ENCODE measurements at regions not wholly inside any gene's neighbourhood (a gene's known extent, or its start where the extent isn't known, plus 50 kb on each side); places are given as distances from the start of the nearest gene placed in this dataset.
"Not testable (repeated sequence)": the region's sequence is repeated elsewhere in the genome, so short reads cannot be mapped to it uniquely, and the experiment has no call there.

- no peak for TF ChIP-seq CTCF (IDR thresholded peaks at IDR 0.05)
- Mint-ChIP-seq H3K9me3 (ENCODE audit: unreplicated experiment) (peaks cover 5% of the 10 kb centered on the region), H3K36me3 (ENCODE audit: unreplicated experiment) (no peaks in the 10 kb centered on the region), H3K4me3 (ENCODE audit: unreplicated experiment) (no peak overlapping the region), H3K4me1 (ENCODE audit: unreplicated experiment) (no peaks in the 10 kb centered on the region), H3K27me3 (ENCODE audit: unreplicated experiment) (no peaks in the 10 kb centered on the region), H3K27ac (ENCODE audit: unreplicated experiment) (no peak overlapping the region)
- DNase-seq (ENCODE audit: extremely low spot score, unreplicated experiment), result peak; percentile 80
Observed at GRCh38 chr6:169858935-169859351, 107.5 kb downstream of the ERMARD start.

- Mint-ChIP-seq H3K36me3 (ENCODE audit: unreplicated experiment) (no peaks in the 10 kb centered on the region), H3K27me3 (ENCODE audit: unreplicated experiment) (no peaks in the 10 kb centered on the region), H3K27ac (ENCODE audit: unreplicated experiment) (no peak overlapping the region), H3K4me3 (ENCODE audit: unreplicated experiment) (no peak overlapping the region), H3K9me3 (ENCODE audit: unreplicated experiment) (peaks cover under 1% of the 10 kb centered on the region), H3K4me1 (ENCODE audit: unreplicated experiment) (no peaks in the 10 kb centered on the region)
- DNase-seq (ENCODE audit: extremely low spot score, unreplicated experiment), result peak; percentile 80
- no peak for TF ChIP-seq CTCF (IDR thresholded peaks at IDR 0.05)
Observed at GRCh38 chr6:169858293-169858934, 107.0 kb downstream of the ERMARD start.

GRCh38 chr6:169857343-169858292 is 106.2 kb downstream of the ERMARD start:
- H3K27me3 Mint-ChIP-seq (ENCODE audit: unreplicated experiment), result no peaks in the 10 kb centered on the region
- no peak for TF ChIP-seq CTCF (IDR thresholded peaks at IDR 0.05)
- H3K36me3 Mint-ChIP-seq (ENCODE audit: unreplicated experiment), result no peaks in the 10 kb centered on the region
- no peak overlapping the region for H3K4me3 Mint-ChIP-seq (ENCODE audit: unreplicated experiment)
- no peaks in the 10 kb centered on the region for H3K9me3 Mint-ChIP-seq (ENCODE audit: unreplicated experiment)
- no peak overlapping the region for H3K27ac Mint-ChIP-seq (ENCODE audit: unreplicated experiment)
- peak; percentile 65 for DNase-seq (ENCODE audit: extremely low spot score, unreplicated experiment)
- no peaks in the 10 kb centered on the region for H3K4me1 Mint-ChIP-seq (ENCODE audit: unreplicated experiment)

GRCh38 chr6:169856442-169857342 is 105.3 kb downstream of the ERMARD start:
- H3K27ac Mint-ChIP-seq (ENCODE audit: unreplicated experiment); H3K4me3 Mint-ChIP-seq (ENCODE audit: unreplicated experiment); H3K36me3 Mint-ChIP-seq (ENCODE audit: unreplicated experiment); H3K9me3 Mint-ChIP-seq (ENCODE audit: unreplicated experiment); H3K27me3 Mint-ChIP-seq (ENCODE audit: unreplicated experiment); H3K4me1 Mint-ChIP-seq (ENCODE audit: unreplicated experiment): not testable (repeated sequence)
- peak; percentile 82 for DNase-seq (ENCODE audit: extremely low spot score, unreplicated experiment)

GRCh38 chr6:169854813-169855212 is 103.4 kb downstream of the ERMARD start:
- no peaks in the 10 kb centered on the region for H3K9me3 Mint-ChIP-seq (ENCODE audit: unreplicated experiment)
- no peaks in the 10 kb centered on the region for H3K27me3 Mint-ChIP-seq (ENCODE audit: unreplicated experiment)
- no peak overlapping the region for H3K27ac Mint-ChIP-seq (ENCODE audit: unreplicated experiment)
- TF ChIP-seq CTCF (IDR thresholded peaks at IDR 0.05), result no peak
- no peak overlapping the region for H3K4me3 Mint-ChIP-seq (ENCODE audit: unreplicated experiment)
- peak; percentile 40 for DNase-seq (ENCODE audit: extremely low spot score, unreplicated experiment)
- no peaks in the 10 kb centered on the region for H3K36me3 Mint-ChIP-seq (ENCODE audit: unreplicated experiment)
- H3K4me1 Mint-ChIP-seq (ENCODE audit: unreplicated experiment), result no peaks in the 10 kb centered on the region

All from osteocyte (in vitro differentiated cells).